ENCODE measurements at regions not wholly inside any gene's neighbourhood (a gene's known extent, or its start where the extent isn't known, plus 50 kb on each side); places are given as distances from the start of the nearest gene placed in this dataset.

- in situ Hi-C loops (cut with MboI; ENCODE audit: low sequenced_read_pairs), result no loop called here
- Histone ChIP-seq H3K4me1 (peaks cover 12% of the 10 kb centered on the region), H3K36me3 (replicated peaks) (no peaks in the 10 kb centered on the region), H3K4me3 (no peak overlapping the region), H3K9me3 (no peaks in the 10 kb centered on the region), H3K27me3 (ENCODE audit: low read depth) (no peaks in the 10 kb centered on the region)
- no peak for DNase-seq (ENCODE audit: low spot score in 2 of 2)
Measured at GRCh38 chr5:118195211-118195610, 793.1 kb downstream of the DTWD2 start.

- Histone ChIP-seq H3K27me3 (ENCODE audit: low read depth) (no peaks in the 10 kb centered on the region), H3K4me3 (no peak overlapping the region), H3K9me3 (no peaks in the 10 kb centered on the region), H3K36me3 (replicated peaks) (no peaks in the 10 kb centered on the region), H3K4me1 (peaks cover 4% of the 10 kb centered on the region)
- in situ Hi-C loops (cut with MboI; ENCODE audit: low sequenced_read_pairs), result no loop called here
- DNase-seq (ENCODE audit: low spot score in 2 of 2), result no peak
Measured at GRCh38 chr5:118193194-118193905, 795.0 kb downstream of the DTWD2 start.

- Histone ChIP-seq H3K27me3 (ENCODE audit: low read depth) (no peaks in the 10 kb centered on the region), H3K4me1 (peaks cover 25% of the 10 kb centered on the region), H3K36me3 (replicated peaks) (no peaks in the 10 kb centered on the region), H3K9me3 (no peaks in the 10 kb centered on the region), H3K4me3 (no peak overlapping the region)
- in situ Hi-C loops (cut with MboI; ENCODE audit: low sequenced_read_pairs), result no loop called here
- no peak for DNase-seq (ENCODE audit: low spot score in 2 of 2)
Measured at GRCh38 chr5:118185018-118185417, 803.3 kb downstream of the DTWD2 start.

GRCh38 chr5:118176146-118176545 lies 812.2 kb downstream of the DTWD2 start:
- no peak for DNase-seq (ENCODE audit: low spot score in 2 of 2)
- in situ Hi-C loops (cut with MboI; ENCODE audit: low sequenced_read_pairs), result no loop called here
- Histone ChIP-seq H3K9me3 (no peaks in the 10 kb centered on the region), H3K4me1 (no peaks in the 10 kb centered on the region), H3K4me3 (no peak overlapping the region), H3K36me3 (replicated peaks) (no peaks in the 10 kb centered on the region), H3K27me3 (ENCODE audit: low read depth) (no peaks in the 10 kb centered on the region)

- no peak overlapping the region for H3K4me3 ChIP-seq
- no peaks in the 10 kb centered on the region for H3K4me1 ChIP-seq
- no peak for DNase-seq (ENCODE audit: low spot score in 2 of 2)
- H3K9me3 ChIP-seq, result no peaks in the 10 kb centered on the region
- no peaks in the 10 kb centered on the region for H3K36me3 ChIP-seq (replicated peaks)
- in situ Hi-C loops (cut with MboI; ENCODE audit: low sequenced_read_pairs), result no loop called here
- H3K27me3 ChIP-seq (ENCODE audit: low read depth), result no peaks in the 10 kb centered on the region
Measured at GRCh38 chr5:118174671-118175070, 813.7 kb downstream of the DTWD2 start.

- in situ Hi-C loops (cut with MboI; ENCODE audit: low sequenced_read_pairs), result no loop called here
- Histone ChIP-seq H3K4me3 (no peak overlapping the region), H3K9me3 (no peaks in the 10 kb centered on the region), H3K4me1 (no peaks in the 10 kb centered on the region), H3K36me3 (replicated peaks) (no peaks in the 10 kb centered on the region), H3K27me3 (ENCODE audit: low read depth) (no peaks in the 10 kb centered on the region)
- DNase-seq (ENCODE audit: low spot score in 2 of 2), result no peak
Measured at GRCh38 chr5:118173340-118173739, 815.0 kb downstream of the DTWD2 start.

GRCh38 chr5:118165619-118166018 lies 822.7 kb downstream of the DTWD2 start:
- in situ Hi-C loops (cut with MboI; ENCODE audit: low sequenced_read_pairs), result no loop called here
- no peaks in the 10 kb centered on the region for H3K36me3 ChIP-seq (replicated peaks)
- no peaks in the 10 kb centered on the region for H3K4me1 ChIP-seq
- no peak overlapping the region for H3K4me3 ChIP-seq
- H3K9me3 ChIP-seq, result no peaks in the 10 kb centered on the region
- no peaks in the 10 kb centered on the region for H3K27me3 ChIP-seq (ENCODE audit: low read depth)
- DNase-seq (ENCODE audit: low spot score in 2 of 2), result no peak

GRCh38 chr5:118156181-118156580 lies 832.2 kb downstream of the DTWD2 start:
- no peaks in the 10 kb centered on the region for H3K36me3 ChIP-seq (replicated peaks)
- no peaks in the 10 kb centered on the region for H3K9me3 ChIP-seq
- H3K4me1 ChIP-seq, result no peaks in the 10 kb centered on the region; the same call in 1 of the 2 replicates
- in situ Hi-C loops (cut with MboI; ENCODE audit: low sequenced_read_pairs), result no loop called here
- H3K27me3 ChIP-seq (ENCODE audit: low read depth), result no peaks in the 10 kb centered on the region
- DNase-seq (ENCODE audit: low spot score in 2 of 2), result no peak
- no peak overlapping the region for H3K4me3 ChIP-seq

GRCh38 chr5:118146824-118147223 lies 841.5 kb downstream of the DTWD2 start:
- DNase-seq (ENCODE audit: low spot score in 2 of 2), result no peak
- Histone ChIP-seq H3K36me3 (replicated peaks) (no peaks in the 10 kb centered on the region), H3K4me3 (no peak overlapping the region), H3K9me3 (no peaks in the 10 kb centered on the region), H3K4me1 (no peaks in the 10 kb centered on the region), H3K27me3 (ENCODE audit: low read depth) (no peaks in the 10 kb centered on the region)
- in situ Hi-C loops (cut with MboI; ENCODE audit: low sequenced_read_pairs), result no loop called here

GRCh38 chr5:118144540-118144939 lies 843.8 kb downstream of the DTWD2 start:
- DNase-seq (ENCODE audit: low spot score in 2 of 2), result no peak
- no peak overlapping the region for H3K4me3 ChIP-seq
- in situ Hi-C loops (cut with MboI; ENCODE audit: low sequenced_read_pairs), result no loop called here
- H3K27me3 ChIP-seq (ENCODE audit: low read depth), result no peaks in the 10 kb centered on the region
- no peaks in the 10 kb centered on the region for H3K4me1 ChIP-seq
- no peaks in the 10 kb centered on the region for H3K9me3 ChIP-seq
- no peaks in the 10 kb centered on the region for H3K36me3 ChIP-seq (replicated peaks)

- no peaks in the 10 kb centered on the region for H3K36me3 ChIP-seq (replicated peaks)
- in situ Hi-C loops (cut with MboI; ENCODE audit: low sequenced_read_pairs), result no loop called here
Measured at GRCh38 chr5:118139361-118139760, 849.0 kb downstream of the DTWD2 start.

GRCh38 chr5:118126159-118126558 lies 862.2 kb downstream of the DTWD2 start:
- no peak for DNase-seq (ENCODE audit: low spot score in 2 of 2)
- Histone ChIP-seq H3K27me3 (ENCODE audit: low read depth) (no peaks in the 10 kb centered on the region), H3K4me3 (no peak overlapping the region), H3K36me3 (replicated peaks) (no peaks in the 10 kb centered on the region), H3K9me3 (no peaks in the 10 kb centered on the region), H3K4me1 (no peaks in the 10 kb centered on the region)
- in situ Hi-C loops (cut with MboI; ENCODE audit: low sequenced_read_pairs), result no loop called here

More at GRCh38 chr5:118139361-118139760, 849.0 kb downstream of the DTWD2 start:
- Histone ChIP-seq H3K27me3 (ENCODE audit: low read depth) (no peaks in the 10 kb centered on the region), H3K9me3 (no peaks in the 10 kb centered on the region), H3K4me1 (no peaks in the 10 kb centered on the region), H3K4me3 (no peak overlapping the region)
- no peak for DNase-seq (ENCODE audit: low spot score in 2 of 2)

- H3K9me3 ChIP-seq, result no peaks in the 10 kb centered on the region
- H3K4me3 ChIP-seq, result no peak overlapping the region
- DNase-seq (ENCODE audit: low spot score in 2 of 2), result no peak
- in situ Hi-C loops (cut with MboI; ENCODE audit: low sequenced_read_pairs), result no loop called here
- H3K36me3 ChIP-seq (replicated peaks), result no peaks in the 10 kb centered on the region
- H3K4me1 ChIP-seq, result no peaks in the 10 kb centered on the region
- no peaks in the 10 kb centered on the region for H3K27me3 ChIP-seq (ENCODE audit: low read depth)
Measured at GRCh38 chr5:118125687-118126086, 862.7 kb downstream of the DTWD2 start.

- Histone ChIP-seq H3K9me3 (no peaks in the 10 kb centered on the region), H3K27me3 (ENCODE audit: low read depth) (no peaks in the 10 kb centered on the region), H3K4me3 (no peak overlapping the region), H3K4me1 (no peaks in the 10 kb centered on the region), H3K36me3 (replicated peaks) (no peaks in the 10 kb centered on the region)
- in situ Hi-C loops (cut with MboI; ENCODE audit: low sequenced_read_pairs), result no loop called here
- DNase-seq (ENCODE audit: low spot score in 2 of 2), result no peak
Measured at GRCh38 chr5:118121258-118121657, 867.1 kb downstream of the DTWD2 start.

- Histone ChIP-seq H3K36me3 (replicated peaks) (no peaks in the 10 kb centered on the region), H3K27me3 (ENCODE audit: low read depth) (no peaks in the 10 kb centered on the region), H3K4me1 (no peaks in the 10 kb centered on the region), H3K4me3 (no peak overlapping the region), H3K9me3 (no peaks in the 10 kb centered on the region)
- no peak for DNase-seq (ENCODE audit: low spot score in 2 of 2)
- in situ Hi-C loops (cut with MboI; ENCODE audit: low sequenced_read_pairs), result no loop called here
Measured at GRCh38 chr5:118115791-118116190, 872.6 kb downstream of the DTWD2 start.
